Esophagus muscularis mucosa (tissue), 4 donors: ENCODE measurements at regions not wholly inside any gene's neighbourhood (a gene's known extent, or its start where the extent isn't known, plus 50 kb on each side); places are given as distances from the start of the nearest gene placed in this dataset.

Experiments
- DNase-seq: peaks from one replicate; pipeline ENCODE4 v3.0.0-alpha.2; 2017; ENCODE audit errors: extremely low spot score
- H3K27ac ChIP-seq, 4 donors: fragments of 200-600 bp; sonication (generic); replicated peaks in 1 of 4; 1 replicate in 3 of 4; 2 replicates in 1 of 4; pipeline ENCODE4 v1.5.1; 2016 to 2019; ENCODE audit warnings: mild to moderate bottlenecking in 1 of 4
- H3K27me3 ChIP-seq, 4 donors: fragments of 200-600 bp; sonication (generic); one replicate each; pipeline versions ENCODE4 v1.5.1 to v1.6.0; 2016 to 2019
- H3K36me3 ChIP-seq, 4 donors: fragments of 200-600 bp; sonication (generic); one replicate each; pipeline ENCODE4 v1.5.1; 2016 to 2019
- H3K4me1 ChIP-seq, 4 donors: fragments of 200-600 bp; sonication (generic); one replicate each; pipeline ENCODE4 v1.5.1; 2016 to 2019
- H3K4me3 ChIP-seq, 4 donors: fragments of 200-600 bp; sonication (generic); 1 replicate in 2 of 4; 2 replicates in 2 of 4; pipeline ENCODE4 v1.5.1; 2016 to 2019; ENCODE audit warnings: mild to moderate bottlenecking in 4 of 4, moderate library complexity in 1 of 4
- H3K9me3 ChIP-seq, 4 donors: fragments of 200-600 bp; sonication (generic); 1 replicate in 3 of 4; 2 replicates in 1 of 4; pipeline ENCODE4 v1.5.1; 2016 to 2019
- EP300 ChIP-seq: sonication (generic); formaldehyde crosslinking; IDR thresholded peaks from one replicate; pipeline ENCODE4 v1.6.1; 2017; ENCODE audit warnings: antibody characterized with exemption
- POLR2A ChIP-seq: fragments of 450-650 bp; IDR thresholded peaks from one replicate; pipeline ENCODE4 v1.6.1; 2017; ENCODE audit warnings: antibody characterized with exemption, moderate library complexity, mild to moderate bottlenecking, low read depth
- POLR2AphosphoS5 ChIP-seq, 2 donors: sonication (generic); formaldehyde crosslinking; IDR thresholded peaks; one replicate each; pipeline ENCODE4 v1.6.1; 2017; ENCODE audit warnings: antibody characterized with exemption in 2 of 2
- WGBS: methylation state at CpG from one replicate; pipeline ENCODE4 v1.1.5; 2018; 5-methylcytosine and 5-hydroxymethylcytosine counted together
- intact Hi-C: fragments of 100-400 bp; cut with DNase I; formaldehyde crosslinking; loops from one replicate; pipeline ENCODE4 v1.15.1; 2023
- TF ChIP-seq, protein P1 (sequence below), 3 experiments: fragments of 200-600 bp in 2 of 3; fragments of 450-650 bp in 1 of 3; sonication (generic) in 2 of 3; IDR thresholded peaks; one replicate each; pipeline ENCODE4 v1.5.1; 2017 to 2019; ENCODE audit warnings: antibody characterized with exemption in 3 of 3, mild to moderate bottlenecking in 2 of 3, moderate library complexity in 1 of 3

DNA sequence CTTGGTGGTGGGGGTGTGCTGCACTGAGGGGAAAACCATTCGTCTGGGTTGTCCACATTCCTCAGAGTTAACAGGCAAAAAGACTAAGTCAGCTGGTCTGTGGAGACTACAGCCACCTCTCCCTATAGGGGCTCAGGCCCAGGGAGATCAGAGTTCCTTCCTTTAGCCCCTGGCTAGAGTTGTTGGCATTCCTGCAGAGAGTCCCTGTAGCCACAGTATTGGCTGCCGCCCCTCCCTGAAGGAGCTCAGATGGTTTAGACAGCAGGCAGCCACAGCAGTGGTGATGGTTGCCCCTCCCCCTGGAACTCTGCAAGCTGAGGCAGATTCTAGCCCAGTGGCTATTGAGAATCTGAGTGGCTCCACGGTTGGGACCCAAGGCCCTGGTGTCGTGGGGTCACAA, 1072.5 kb upstream of the ATXN7L3B start:
- Histone ChIP-seq H3K4me3 (no peak overlapping the region), H3K9me3 (no peaks in the 10 kb centered on the region), H3K4me1 (no peaks in the 10 kb centered on the region), H3K27me3 (no peaks in the 10 kb centered on the region), H3K27ac (no peak overlapping the region), H3K36me3 (no peaks in the 10 kb centered on the region)
- TF ChIP-seq POLR2A (no peak), POLR2AphosphoS5 (IDR thresholded peaks at IDR 0.05) (no peak), EP300 (no peak)
- intact Hi-C loops = no loop called here
- no peak for DNase-seq
- 34% methylated on average over 2 of the region's 4 CpGs for WGBS

DNA sequence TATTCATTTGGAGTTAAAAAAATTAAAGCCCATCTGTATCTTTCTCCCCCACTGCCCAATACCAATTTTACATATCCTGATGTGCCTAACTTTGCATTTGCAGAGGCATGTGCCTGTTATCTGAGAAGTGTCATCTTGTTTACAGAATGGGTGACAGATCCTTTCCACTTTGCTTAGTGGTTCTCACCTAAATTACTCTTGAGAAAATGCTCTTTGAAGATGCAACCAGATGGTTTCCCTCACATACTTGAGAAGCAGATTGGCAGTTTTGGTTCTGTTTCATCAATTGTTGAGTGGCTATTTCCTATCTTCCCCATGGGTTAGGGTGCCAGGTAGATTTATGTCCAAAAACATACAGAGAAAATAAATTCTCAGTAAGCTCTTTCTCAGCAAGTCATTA, 1051.4 kb upstream of the ATXN7L3B start:
- no peaks in the 10 kb centered on the region for H3K27me3 ChIP-seq
- no peaks in the 10 kb centered on the region for H3K4me1 ChIP-seq
- DNase-seq = no peak
- H3K36me3 ChIP-seq = no peaks in the 10 kb centered on the region
- H3K4me3 ChIP-seq = no peak overlapping the region
- H3K9me3 ChIP-seq = peaks cover 0 to 8% (median 4%) of the 10 kb centered on the region in 4 donors
- intact Hi-C loops = no loop called here
- TF ChIP-seq, protein P1, sequence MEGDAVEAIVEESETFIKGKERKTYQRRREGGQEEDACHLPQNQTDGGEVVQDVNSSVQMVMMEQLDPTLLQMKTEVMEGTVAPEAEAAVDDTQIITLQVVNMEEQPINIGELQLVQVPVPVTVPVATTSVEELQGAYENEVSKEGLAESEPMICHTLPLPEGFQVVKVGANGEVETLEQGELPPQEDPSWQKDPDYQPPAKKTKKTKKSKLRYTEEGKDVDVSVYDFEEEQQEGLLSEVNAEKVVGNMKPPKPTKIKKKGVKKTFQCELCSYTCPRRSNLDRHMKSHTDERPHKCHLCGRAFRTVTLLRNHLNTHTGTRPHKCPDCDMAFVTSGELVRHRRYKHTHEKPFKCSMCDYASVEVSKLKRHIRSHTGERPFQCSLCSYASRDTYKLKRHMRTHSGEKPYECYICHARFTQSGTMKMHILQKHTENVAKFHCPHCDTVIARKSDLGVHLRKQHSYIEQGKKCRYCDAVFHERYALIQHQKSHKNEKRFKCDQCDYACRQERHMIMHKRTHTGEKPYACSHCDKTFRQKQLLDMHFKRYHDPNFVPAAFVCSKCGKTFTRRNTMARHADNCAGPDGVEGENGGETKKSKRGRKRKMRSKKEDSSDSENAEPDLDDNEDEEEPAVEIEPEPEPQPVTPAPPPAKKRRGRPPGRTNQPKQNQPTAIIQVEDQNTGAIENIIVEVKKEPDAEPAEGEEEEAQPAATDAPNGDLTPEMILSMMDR (IDR thresholded peaks at IDR 0.05) = no peak
- TF ChIP-seq POLR2A = no peak
- no peak for TF ChIP-seq EP300
- TF ChIP-seq POLR2AphosphoS5 (IDR thresholded peaks at IDR 0.05) = no peak
- H3K27ac ChIP-seq = no peak overlapping the region

DNA sequence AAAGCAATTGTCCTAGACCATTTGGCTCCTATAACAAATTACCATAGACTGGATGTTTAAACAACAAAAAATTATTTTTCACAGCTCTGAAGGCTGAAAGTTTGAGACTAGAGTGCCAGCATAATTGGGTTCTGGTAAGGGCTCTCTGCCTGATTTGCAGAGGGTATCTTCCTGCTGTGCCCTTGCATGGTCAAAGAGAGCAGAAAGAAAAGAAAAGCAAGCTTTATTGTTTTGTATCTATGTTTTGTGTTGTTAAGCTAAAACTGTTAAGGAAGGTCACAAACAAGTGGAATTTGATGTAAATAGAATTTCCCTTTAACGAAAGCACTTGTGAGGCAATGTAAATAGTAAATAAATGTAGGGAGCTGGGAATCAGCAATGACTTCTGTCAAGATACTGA, 1031.0 kb upstream of the ATXN7L3B start:
- Histone ChIP-seq H3K9me3 (no peaks in the 10 kb centered on the region), H3K27me3 (no peaks in the 10 kb centered on the region), H3K4me3 (no peak overlapping the region), H3K36me3 (no peaks in the 10 kb centered on the region), H3K27ac (no peak overlapping the region), H3K4me1 (no peaks in the 10 kb centered on the region)
- 84% methylated on average over 1 of the region's 1 CpG for WGBS
- DNase-seq = no peak
- TF ChIP-seq POLR2A = no peak
- TF ChIP-seq, protein P1 (IDR thresholded peaks at IDR 0.05) = no peak
- no peak for TF ChIP-seq POLR2AphosphoS5 (IDR thresholded peaks at IDR 0.05)
- TF ChIP-seq EP300 = no peak
- intact Hi-C loops = no loop called here

DNA sequence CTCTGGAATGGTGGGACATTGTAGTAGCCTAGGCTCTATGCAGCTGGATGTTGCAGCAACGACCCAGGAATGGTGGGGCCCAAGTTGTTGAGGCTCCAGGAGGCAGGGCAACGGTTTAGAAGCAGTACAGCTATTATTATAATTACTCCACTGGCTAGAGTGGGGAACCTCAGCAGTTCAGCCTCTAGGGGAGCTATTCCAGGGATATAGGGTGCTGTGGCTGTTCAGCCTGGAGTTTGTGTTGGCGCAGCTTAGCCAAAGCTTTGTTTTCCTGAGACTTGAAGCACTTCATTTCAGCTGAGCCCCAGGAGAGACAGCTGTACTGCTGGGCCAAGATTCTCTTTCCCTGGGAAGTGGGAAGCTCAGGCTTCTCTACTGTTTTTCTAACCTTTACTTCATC, 1023.0 kb upstream of the ATXN7L3B start:
- intact Hi-C loops = no loop called here
- no peak for DNase-seq
- TF ChIP-seq, protein P1 (IDR thresholded peaks at IDR 0.05) = no peak
- TF ChIP-seq POLR2A = no peak
- no peak for TF ChIP-seq EP300
- TF ChIP-seq POLR2AphosphoS5 (IDR thresholded peaks at IDR 0.05) = no peak
- Histone ChIP-seq H3K36me3 (no peaks in the 10 kb centered on the region), H3K27ac (no peak overlapping the region), H3K9me3 (peaks cover 0 to 5% (median 0%) of the 10 kb centered on the region in 4 donors), H3K27me3 (no peaks in the 10 kb centered on the region), H3K4me1 (no peaks in the 10 kb centered on the region), H3K4me3 (no peak overlapping the region)
- 85% methylated on average over 3 of the region's 3 CpGs for WGBS

DNA sequence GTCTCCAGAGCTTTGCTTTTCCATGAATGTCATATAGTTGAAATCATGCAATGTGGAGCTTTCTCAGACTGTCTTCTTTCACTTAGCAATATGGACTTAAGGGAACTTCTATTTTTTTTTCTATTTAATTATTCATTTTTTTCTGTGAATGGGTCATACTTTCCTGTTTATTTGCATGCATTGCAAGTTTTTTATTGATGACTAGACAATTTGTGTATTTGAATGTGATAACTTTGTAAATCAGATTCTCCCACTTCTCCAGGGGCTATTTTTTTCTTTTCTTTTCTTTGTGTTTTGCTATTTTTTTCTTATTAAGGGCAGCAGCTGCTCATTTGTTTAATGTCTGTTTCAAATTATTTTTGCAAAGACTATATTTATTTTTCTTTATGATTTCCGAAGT, 1019.8 kb upstream of the ATXN7L3B start:
- TF ChIP-seq POLR2A (no peak), EP300 (no peak), POLR2AphosphoS5 (IDR thresholded peaks at IDR 0.05) (no peak)
- TF ChIP-seq, protein P1 (IDR thresholded peaks at IDR 0.05) = no peak
- no peak for DNase-seq
- Histone ChIP-seq H3K4me3 (no peak overlapping the region), H3K27me3 (no peaks in the 10 kb centered on the region), H3K4me1 (no peaks in the 10 kb centered on the region), H3K36me3 (no peaks in the 10 kb centered on the region), H3K9me3 (peaks cover 0 to 13% (median 7%) of the 10 kb centered on the region in 4 donors), H3K27ac (no peak overlapping the region)
- intact Hi-C loops = no loop called here
- whole genome bisulfite sequencing = 0% methylated on average over 1 of the region's 1 CpG
